Neural cell (in vitro differentiated cells): ENCODE measurements at regions not wholly inside any gene's neighbourhood (a gene's known extent, or its start where the extent isn't known, plus 50 kb on each side); places are given as distances from the start of the nearest gene placed in this dataset.

Experiments
- H2AFZ ChIP-seq: fragments of 200-600, 300-800 bp; sonication (generic), shearing (Covaris generic); 2 replicates; pipeline ENCODE4 v1.6.0; 2014; ENCODE audit warnings: low read depth, mild to moderate bottlenecking, antibody characterized with exemption, low read length, moderate library complexity
- H3F3A ChIP-seq: fragments of 200-600 bp; shearing (Covaris generic); 2 replicates; pipeline ENCODE4 v1.6.1; 2016; ENCODE audit warnings: mild to moderate bottlenecking, moderate library complexity, mixed read lengths, antibody characterized with exemption, low read length; ENCODE audit not compliant: insufficient read depth, poor library complexity, severe bottlenecking
- H3K27ac ChIP-seq: fragments of 200-600, 300-800 bp; sonication (generic), shearing (Covaris generic); 2 replicates; pipeline ENCODE4 v1.5.1; 2014; ENCODE audit warnings: mild to moderate bottlenecking, low read length, moderate library complexity
- H3K27me3 ChIP-seq: fragments of 300-800, 200-600 bp; sonication (generic), shearing (Covaris generic); 2 replicates; pipeline ENCODE4 v1.6.0; 2014; ENCODE audit warnings: mild to moderate bottlenecking, low read depth, low read length, moderate library complexity; ENCODE audit not compliant: insufficient read depth
- H3K36me3 ChIP-seq: fragments of 300-800, 200-600 bp; sonication (generic), shearing (Covaris generic); 2 replicates; pipeline ENCODE4 v1.5.1; 2014; ENCODE audit warnings: mild to moderate bottlenecking, antibody characterized with exemption, low read length, moderate library complexity; ENCODE audit not compliant: insufficient read depth
- H3K4me2 ChIP-seq: fragments of 300-800, 200-600 bp; sonication (generic), shearing (Covaris generic); 2 replicates; pipeline ENCODE4 v1.6.0; 2014; ENCODE audit warnings: mild to moderate bottlenecking, low read length
- H3K4me3 ChIP-seq: fragments of 300-800, 200-600 bp; sonication (generic), shearing (Covaris generic); 2 replicates; pipeline ENCODE4 v1.5.1; 2014; ENCODE audit warnings: mild to moderate bottlenecking, low read length, moderate library complexity
- H3K79me2 ChIP-seq: fragments of 200-600 bp; shearing (Covaris generic); replicated peaks from 2 replicates; pipeline ENCODE4 v1.6.0; 2014; ENCODE audit warnings: mild to moderate bottlenecking, low read length, moderate library complexity; ENCODE audit not compliant: insufficient read depth
- H3K9ac ChIP-seq: fragments of 300-800, 200-600 bp; sonication (generic), shearing (Covaris generic); 2 replicates; pipeline ENCODE4 v1.6.1; 2016; ENCODE audit warnings: mild to moderate bottlenecking, low read length, mixed read lengths
- H3K9me2 ChIP-seq: fragments of 200-600 bp; shearing (Covaris generic); 2 replicates; pipeline ENCODE4 v1.6.1; 2016; ENCODE audit warnings: mild to moderate bottlenecking, low read length, mixed read lengths; ENCODE audit not compliant: insufficient read depth
- H3K9me3 ChIP-seq: fragments of 200-600, 300-800 bp; sonication (generic), shearing (Covaris generic); 2 replicates; pipeline ENCODE4 v1.6.1; 2016; ENCODE audit warnings: mild to moderate bottlenecking, mixed run types, low read length, moderate library complexity, mixed read lengths
- H4K20me1 ChIP-seq: fragments of 200-600 bp; shearing (Covaris generic); 2 replicates; pipeline ENCODE4 v1.6.1; 2016; ENCODE audit warnings: mild to moderate bottlenecking, mixed run types; ENCODE audit not compliant: insufficient read depth
- CTCF ChIP-seq: fragments of 450-650 bp; IDR thresholded peaks from 2 replicates; pipeline ENCODE4 v1.5.1; 2014; ENCODE audit warnings: antibody characterized with exemption, mild to moderate bottlenecking, moderate library complexity; ENCODE audit not compliant: poor library complexity, severe bottlenecking
- EP300 ChIP-seq: fragments of 450-650 bp; conservative IDR thresholded peaks from 2 replicates; pipeline ENCODE4 v1.6.1; 2014; ENCODE audit warnings: antibody characterized with exemption, mild to moderate bottlenecking, moderate library complexity; ENCODE audit not compliant: poor library complexity, severe bottlenecking
- EZH2 ChIP-seq: fragments of 200-600, 300-800 bp; shearing (Covaris generic), sonication (generic); IDR thresholded peaks from 2 replicates; pipeline ENCODE4 v1.6.1; 2014; ENCODE audit warnings: antibody characterized with exemption, low read length, borderline replicate concordance, mild to moderate bottlenecking; ENCODE audit not compliant: insufficient read depth, poor library complexity, severe bottlenecking
- MXI1 ChIP-seq: fragments of 450-650 bp; conservative IDR thresholded peaks from 2 replicates; pipeline ENCODE4 v1.6.1; 2014; ENCODE audit warnings: antibody characterized with exemption, mild to moderate bottlenecking; ENCODE audit not compliant: poor library complexity, severe bottlenecking
- POLR2AphosphoS5 ChIP-seq: IDR thresholded peaks from 2 replicates; pipeline ENCODE4 v1.6.1; 2012
- RAD21 ChIP-seq: fragments of 450-650 bp; conservative IDR thresholded peaks from 2 replicates; pipeline ENCODE4 v1.6.1; 2014; ENCODE audit warnings: antibody characterized with exemption, mild to moderate bottlenecking, moderate library complexity
- REST ChIP-seq: IDR thresholded peaks from 2 replicates; pipeline ENCODE4 v1.6.1; 2012; ENCODE audit warnings: borderline replicate concordance
- SMC3 ChIP-seq: fragments of 450-650 bp; conservative IDR thresholded peaks from 2 replicates; pipeline ENCODE4 v1.6.1; 2014; ENCODE audit warnings: antibody characterized with exemption, mild to moderate bottlenecking, moderate library complexity; ENCODE audit not compliant: poor library complexity
- TAF1 ChIP-seq: IDR thresholded peaks from 2 replicates; pipeline ENCODE4 v1.6.1; 2012; ENCODE audit warnings: low read depth

- peaks cover 4% of the 10 kb centered on the region for H4K20me1 ChIP-seq
- no peak overlapping the region for H2AFZ ChIP-seq
- no peak overlapping the region for H3K4me3 ChIP-seq
- H3F3A ChIP-seq = no peaks in the 10 kb centered on the region
- H3K27me3 ChIP-seq = no peaks in the 10 kb centered on the region
- H3K79me2 ChIP-seq = peaks cover 22% of the 10 kb centered on the region
- peaks cover 5% of the 10 kb centered on the region for H3K36me3 ChIP-seq
- H3K4me2 ChIP-seq = no peak overlapping the region
- no peaks in the 10 kb centered on the region for H3K9me3 ChIP-seq
- no peak overlapping the region for H3K27ac ChIP-seq
- no peak overlapping the region for H3K9ac ChIP-seq
- TF ChIP-seq EP300 (no peak), SMC3 (no peak), RAD21 (no peak), CTCF (no peak), REST (no peak), MXI1 (no peak), EZH2 (no peak), TAF1 (no peak), POLR2AphosphoS5 (no peak)
- H3K9me2 ChIP-seq = no peaks in the 10 kb centered on the region
Observed at GRCh38 chr3:124115956-124116355, 124.0 kb upstream of the ROPN1 start.

DNA sequence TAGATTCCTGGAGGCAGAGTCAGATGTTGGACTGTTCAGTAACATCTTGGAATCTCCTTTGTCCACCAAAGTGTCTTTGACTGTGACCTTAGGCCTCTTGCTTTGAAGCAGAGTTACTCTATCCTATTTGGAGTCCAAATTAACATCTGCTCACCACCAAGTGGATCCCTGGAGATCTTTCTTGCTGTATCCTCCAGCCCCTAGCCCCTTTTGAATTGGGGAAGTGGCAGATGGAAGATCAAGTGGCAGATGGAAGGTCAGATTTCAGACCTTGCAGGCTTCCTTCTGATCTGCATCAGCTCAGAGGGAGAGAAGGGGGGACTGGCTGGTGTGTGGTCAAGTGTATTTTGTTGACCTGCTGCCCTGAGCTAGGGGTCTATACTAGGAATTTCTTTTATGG, 125.0 kb upstream of the ROPN1 start:
- no peak overlapping the region for H3K27ac ChIP-seq
- no peak overlapping the region for H3K4me3 ChIP-seq
- no peaks in the 10 kb centered on the region for H3K36me3 ChIP-seq
- H3K9me3 ChIP-seq = no peaks in the 10 kb centered on the region
- H3K4me2 ChIP-seq = no peak overlapping the region
- H3F3A ChIP-seq = no peaks in the 10 kb centered on the region
- H2AFZ ChIP-seq = no peak overlapping the region
- H3K9me2 ChIP-seq = no peaks in the 10 kb centered on the region
- H3K27me3 ChIP-seq = no peaks in the 10 kb centered on the region
- H3K9ac ChIP-seq = no peak overlapping the region
- peaks cover 12% of the 10 kb centered on the region for H4K20me1 ChIP-seq
- H3K79me2 ChIP-seq = peaks cover 25% of the 10 kb centered on the region
- TF ChIP-seq REST (no peak), EZH2 (no peak), CTCF (no peak), RAD21 (no peak), SMC3 (no peak), POLR2AphosphoS5 (no peak), EP300 (no peak), TAF1 (no peak), MXI1 (no peak)
